ENCODE measurements at regions not wholly inside any gene's neighbourhood (a gene's known extent, or its start where the extent isn't known, plus 50 kb on each side); places are given as distances from the start of the nearest gene placed in this dataset.

DNA sequence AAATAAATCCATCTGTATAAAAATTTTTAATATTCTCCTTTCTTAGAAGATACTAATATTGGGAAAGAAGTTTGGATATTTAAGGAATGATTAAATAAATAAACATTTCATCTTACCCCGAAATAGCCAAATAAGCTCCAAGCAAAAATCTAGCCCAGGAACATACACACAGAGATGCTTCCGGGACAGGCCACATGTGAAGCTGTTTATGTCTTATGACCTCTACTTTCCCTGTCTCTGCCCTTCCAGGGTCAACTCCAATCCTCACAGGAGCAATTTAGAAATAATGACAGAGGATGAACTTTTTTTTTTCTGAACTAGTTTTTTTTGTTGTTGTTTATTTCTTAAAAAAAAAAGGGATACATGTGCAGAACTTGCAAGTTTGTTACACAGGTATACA, 89.4 kb downstream of the BTG1 start:
- Histone ChIP-seq H3K4me3 (IDR thresholded peaks at IDR 0.05; ENCODE audit: insufficient read depth, low read depth, low read length) (no peak overlapping the region), H4K20me1 (ENCODE audit: insufficient read depth) (no peaks in the 10 kb centered on the region), H3K9ac (no peak overlapping the region), H3K27me3 (ENCODE audit: insufficient read depth, low read depth) (no peaks in the 10 kb centered on the region), H2AFZ (ENCODE audit: low read depth) (no peak overlapping the region), H3K4me1 (ENCODE audit: low read depth, poor library complexity, severe bottlenecking) (peaks cover 10% of the 10 kb centered on the region), H3K36me3 (ENCODE audit: insufficient read depth) (no peaks in the 10 kb centered on the region), H3K27ac (no peak overlapping the region), H3K79me2 (ENCODE audit: insufficient read depth, low read depth) (no peaks in the 10 kb centered on the region), H3K4me2 (no peak overlapping the region)
- TF ChIP-seq, protein P1, sequence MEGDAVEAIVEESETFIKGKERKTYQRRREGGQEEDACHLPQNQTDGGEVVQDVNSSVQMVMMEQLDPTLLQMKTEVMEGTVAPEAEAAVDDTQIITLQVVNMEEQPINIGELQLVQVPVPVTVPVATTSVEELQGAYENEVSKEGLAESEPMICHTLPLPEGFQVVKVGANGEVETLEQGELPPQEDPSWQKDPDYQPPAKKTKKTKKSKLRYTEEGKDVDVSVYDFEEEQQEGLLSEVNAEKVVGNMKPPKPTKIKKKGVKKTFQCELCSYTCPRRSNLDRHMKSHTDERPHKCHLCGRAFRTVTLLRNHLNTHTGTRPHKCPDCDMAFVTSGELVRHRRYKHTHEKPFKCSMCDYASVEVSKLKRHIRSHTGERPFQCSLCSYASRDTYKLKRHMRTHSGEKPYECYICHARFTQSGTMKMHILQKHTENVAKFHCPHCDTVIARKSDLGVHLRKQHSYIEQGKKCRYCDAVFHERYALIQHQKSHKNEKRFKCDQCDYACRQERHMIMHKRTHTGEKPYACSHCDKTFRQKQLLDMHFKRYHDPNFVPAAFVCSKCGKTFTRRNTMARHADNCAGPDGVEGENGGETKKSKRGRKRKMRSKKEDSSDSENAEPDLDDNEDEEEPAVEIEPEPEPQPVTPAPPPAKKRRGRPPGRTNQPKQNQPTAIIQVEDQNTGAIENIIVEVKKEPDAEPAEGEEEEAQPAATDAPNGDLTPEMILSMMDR (conservative IDR thresholded peaks at IDR 0.05; ENCODE audit: low read depth, low read length) = no peak

DNA sequence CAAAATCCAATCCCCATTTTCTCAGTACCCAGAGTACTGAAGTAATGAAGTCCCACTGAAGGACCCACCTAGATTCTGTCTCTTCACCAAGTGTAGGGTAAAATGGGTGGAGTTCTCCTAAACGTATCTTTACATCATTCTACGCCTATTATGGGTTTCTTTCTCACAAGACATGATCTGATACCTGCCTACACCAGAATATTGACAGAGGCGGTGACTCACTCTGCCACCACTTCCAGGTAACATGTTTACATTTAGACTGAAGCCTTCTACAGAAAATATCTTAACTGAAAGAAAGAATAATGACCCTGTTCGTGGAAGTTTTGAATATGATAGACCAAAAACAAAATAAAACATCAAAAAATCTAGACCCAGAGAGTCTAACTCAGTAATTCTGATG, 89.8 kb downstream of the BTG1 start:
- H3K4me2 ChIP-seq = no peak overlapping the region
- no peak overlapping the region for H3K27ac ChIP-seq
- H3K27me3 ChIP-seq (ENCODE audit: insufficient read depth, low read depth) = no peaks in the 10 kb centered on the region
- peaks cover 10% of the 10 kb centered on the region for H3K4me1 ChIP-seq (ENCODE audit: low read depth, poor library complexity, severe bottlenecking)
- H3K4me3 ChIP-seq (IDR thresholded peaks at IDR 0.05; ENCODE audit: insufficient read depth, low read depth, low read length) = no peak overlapping the region
- no peaks in the 10 kb centered on the region for H4K20me1 ChIP-seq (ENCODE audit: insufficient read depth)
- no peak overlapping the region for H2AFZ ChIP-seq (ENCODE audit: low read depth)
- no peaks in the 10 kb centered on the region for H3K79me2 ChIP-seq (ENCODE audit: insufficient read depth, low read depth)
- no peaks in the 10 kb centered on the region for H3K36me3 ChIP-seq (ENCODE audit: insufficient read depth)
- TF ChIP-seq, protein P1 (conservative IDR thresholded peaks at IDR 0.05; ENCODE audit: low read depth, low read length) = no peak
- H3K9ac ChIP-seq = no peak overlapping the region

DNA sequence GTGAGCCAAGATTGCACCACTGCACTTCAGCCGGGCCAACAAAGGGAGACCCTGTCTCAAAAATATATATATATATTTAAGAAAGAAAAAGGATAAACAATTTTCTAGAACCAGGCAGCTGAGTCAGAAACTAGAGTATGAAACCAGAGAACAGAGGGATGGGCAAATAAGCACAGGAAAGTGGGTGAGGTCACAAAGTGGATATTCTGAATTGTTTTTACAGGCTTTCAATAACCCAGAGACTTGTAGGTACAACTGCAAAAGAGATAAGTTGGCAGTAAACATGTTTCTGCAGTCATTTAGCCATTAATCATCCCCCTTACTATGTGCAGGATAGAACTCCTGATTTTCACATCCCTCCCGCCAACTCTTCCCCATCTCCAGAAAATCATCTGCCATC, 94.2 kb downstream of the BTG1 start:
- Histone ChIP-seq H3K4me3 (IDR thresholded peaks at IDR 0.05; ENCODE audit: insufficient read depth, low read depth, low read length) (no peak overlapping the region), H3K36me3 (ENCODE audit: insufficient read depth) (no peaks in the 10 kb centered on the region), H3K79me2 (ENCODE audit: insufficient read depth, low read depth) (no peaks in the 10 kb centered on the region), H3K27me3 (ENCODE audit: insufficient read depth, low read depth) (no peaks in the 10 kb centered on the region), H3K4me2 (no peak overlapping the region), H2AFZ (ENCODE audit: low read depth) (no peak overlapping the region), H3K27ac (no peak overlapping the region), H3K4me1 (ENCODE audit: low read depth, poor library complexity, severe bottlenecking) (no peaks in the 10 kb centered on the region), H3K9ac (no peak overlapping the region), H4K20me1 (ENCODE audit: insufficient read depth) (no peaks in the 10 kb centered on the region)
- TF ChIP-seq, protein P1 (conservative IDR thresholded peaks at IDR 0.05; ENCODE audit: low read depth, low read length) = no peak

DNA sequence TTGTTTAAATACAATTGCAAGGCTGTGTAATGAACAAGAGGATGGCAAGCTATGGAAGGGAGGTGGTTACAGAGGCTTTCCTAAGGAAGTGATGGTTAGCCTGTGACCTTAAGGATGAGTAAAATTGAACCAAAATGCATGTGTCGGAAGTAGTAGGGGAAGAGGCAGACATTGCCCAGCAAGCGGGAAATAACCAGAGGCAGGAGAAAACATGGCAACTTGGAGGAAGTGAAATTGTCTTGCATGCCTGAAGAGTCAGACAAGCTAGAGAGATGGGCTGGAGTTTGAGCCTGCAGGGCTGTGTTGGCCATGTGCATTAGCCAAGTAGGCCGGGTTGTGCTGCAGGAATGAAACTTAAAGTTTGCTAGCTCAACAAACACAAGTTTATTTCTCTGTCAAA, 96.2 kb downstream of the BTG1 start:
- Histone ChIP-seq H3K9ac (no peak overlapping the region), H3K79me2 (ENCODE audit: insufficient read depth, low read depth) (no peaks in the 10 kb centered on the region), H3K36me3 (ENCODE audit: insufficient read depth) (no peaks in the 10 kb centered on the region), H3K4me2 (no peak overlapping the region), H3K4me1 (ENCODE audit: low read depth, poor library complexity, severe bottlenecking) (no peaks in the 10 kb centered on the region), H3K27ac (no peak overlapping the region), H3K4me3 (IDR thresholded peaks at IDR 0.05; ENCODE audit: insufficient read depth, low read depth, low read length) (no peak overlapping the region), H2AFZ (ENCODE audit: low read depth) (no peak overlapping the region), H3K27me3 (ENCODE audit: insufficient read depth, low read depth) (no peaks in the 10 kb centered on the region), H4K20me1 (ENCODE audit: insufficient read depth) (no peaks in the 10 kb centered on the region)
- TF ChIP-seq, protein P1 (conservative IDR thresholded peaks at IDR 0.05; ENCODE audit: low read depth, low read length) = no peak

Measured in KMS-11 (cell line).